ENCODE measurements at regions not wholly inside any gene's neighbourhood (a gene's known extent, or its start where the extent isn't known, plus 50 kb on each side); places are given as distances from the start of the nearest gene placed in this dataset.

GRCh38 chr14:25933731-25934130 is 664.1 kb downstream of the NOVA1 start:
- no peak overlapping the region for H3K27ac ChIP-seq
- H3K4me1 ChIP-seq: no peaks in the 10 kb centered on the region
- no peak for TF ChIP-seq POLR2A (IDR thresholded peaks at IDR 0.05)
- TF ChIP-seq, protein P1, sequence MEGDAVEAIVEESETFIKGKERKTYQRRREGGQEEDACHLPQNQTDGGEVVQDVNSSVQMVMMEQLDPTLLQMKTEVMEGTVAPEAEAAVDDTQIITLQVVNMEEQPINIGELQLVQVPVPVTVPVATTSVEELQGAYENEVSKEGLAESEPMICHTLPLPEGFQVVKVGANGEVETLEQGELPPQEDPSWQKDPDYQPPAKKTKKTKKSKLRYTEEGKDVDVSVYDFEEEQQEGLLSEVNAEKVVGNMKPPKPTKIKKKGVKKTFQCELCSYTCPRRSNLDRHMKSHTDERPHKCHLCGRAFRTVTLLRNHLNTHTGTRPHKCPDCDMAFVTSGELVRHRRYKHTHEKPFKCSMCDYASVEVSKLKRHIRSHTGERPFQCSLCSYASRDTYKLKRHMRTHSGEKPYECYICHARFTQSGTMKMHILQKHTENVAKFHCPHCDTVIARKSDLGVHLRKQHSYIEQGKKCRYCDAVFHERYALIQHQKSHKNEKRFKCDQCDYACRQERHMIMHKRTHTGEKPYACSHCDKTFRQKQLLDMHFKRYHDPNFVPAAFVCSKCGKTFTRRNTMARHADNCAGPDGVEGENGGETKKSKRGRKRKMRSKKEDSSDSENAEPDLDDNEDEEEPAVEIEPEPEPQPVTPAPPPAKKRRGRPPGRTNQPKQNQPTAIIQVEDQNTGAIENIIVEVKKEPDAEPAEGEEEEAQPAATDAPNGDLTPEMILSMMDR (IDR thresholded peaks at IDR 0.05): no peak
- intact Hi-C loops (cut with DNase I): no loop called here
- no peak for DNase-seq
- 77 to 85% methylated on average over 3 of the region's 3 CpGs for WGBS, 2 donors
- H3K36me3 ChIP-seq: no peaks in the 10 kb centered on the region
- no peak overlapping the region for H3K4me3 ChIP-seq (replicated peaks in 1 of 3)
- no peaks in the 10 kb centered on the region for H3K27me3 ChIP-seq
- no peaks in the 10 kb centered on the region for H3K9me3 ChIP-seq

GRCh38 chr14:25929881-25930615 is 667.8 kb downstream of the NOVA1 start:
- TF ChIP-seq, protein P1 (IDR thresholded peaks at IDR 0.05): no peak
- no peak overlapping the region for H3K27ac ChIP-seq
- DNase-seq: no peak
- no peaks in the 10 kb centered on the region for H3K4me1 ChIP-seq
- intact Hi-C loops (cut with DNase I): no loop called here
- WGBS, 2 donors: 64 to 70% methylated on average over 7 of the region's 7 CpGs
- H3K36me3 ChIP-seq: no peaks in the 10 kb centered on the region
- H3K4me3 ChIP-seq (replicated peaks in 1 of 3): no peak overlapping the region
- H3K27me3 ChIP-seq: no peaks in the 10 kb centered on the region
- no peaks in the 10 kb centered on the region for H3K9me3 ChIP-seq

GRCh38 chr14:25911831-25912230 is 686.0 kb downstream of the NOVA1 start:
- WGBS, 2 donors: 70 to 71% methylated on average over 9 of the region's 9 CpGs
- no peak for DNase-seq
- TF ChIP-seq POLR2A (IDR thresholded peaks at IDR 0.05): no peak
- TF ChIP-seq, protein P1 (IDR thresholded peaks at IDR 0.05): no peak
- Histone ChIP-seq H3K27me3 (no peaks in the 10 kb centered on the region), H3K9me3 (no peaks in the 10 kb centered on the region), H3K27ac (no peak overlapping the region), H3K4me3 (replicated peaks in 1 of 3) (no peak overlapping the region), H3K36me3 (no peaks in the 10 kb centered on the region), H3K4me1 (no peaks in the 10 kb centered on the region)
- intact Hi-C loops (cut with DNase I): no loop called here

- Histone ChIP-seq H3K27me3 (no peaks in the 10 kb centered on the region), H3K4me1 (no peaks in the 10 kb centered on the region), H3K9me3 (no peaks in the 10 kb centered on the region), H3K4me3 (replicated peaks in 1 of 3) (no peak overlapping the region), H3K36me3 (no peaks in the 10 kb centered on the region), H3K27ac (no peak overlapping the region)
- DNase-seq: no peak
- TF ChIP-seq POLR2A (IDR thresholded peaks at IDR 0.05): no peak
- TF ChIP-seq, protein P1 (IDR thresholded peaks at IDR 0.05): no peak
- 79 to 85% methylated on average over 11 of the region's 11 CpGs for WGBS, 2 donors
- intact Hi-C loops (cut with DNase I): no loop called here
These were observed 688.6 kb downstream of the NOVA1 start for GRCh38 chr14:25909045-25909747.
